NB4 (cell line): ENCODE measurements at regions not wholly inside any gene's neighbourhood (a gene's known extent, or its start where the extent isn't known, plus 50 kb on each side); places are given as distances from the start of the nearest gene placed in this dataset.

Experiments
- DNase-seq: peaks from one replicate; pipeline ENCODE4 v3.0.0; 2010; ENCODE audit warnings: low read depth
- H3K4me3 ChIP-seq: one replicate; pipeline ENCODE4 v1.5.1; 2011; ENCODE audit warnings: mild to moderate bottlenecking, low read depth, low read length, moderate library complexity
- MAX ChIP-seq: IDR thresholded peaks from 2 replicates; pipeline ENCODE4 v1.6.1; 2011; ENCODE audit warnings: low read depth, low read length
- MYC ChIP-seq: IDR thresholded peaks from 2 replicates; pipeline ENCODE4 v1.6.1; 2011; ENCODE audit warnings: low read depth, low read length
- POLR2A ChIP-seq: IDR thresholded peaks from 2 replicates; pipeline ENCODE4 v1.6.1; 2011; ENCODE audit warnings: mild to moderate bottlenecking; ENCODE audit not compliant: insufficient read length; ENCODE audit errors: extremely low read depth
- TF ChIP-seq, protein P1 (sequence below): IDR thresholded peaks from one replicate; pipeline ENCODE4 v1.5.1; 2012; ENCODE audit warnings: low read depth, low read length

DNA sequence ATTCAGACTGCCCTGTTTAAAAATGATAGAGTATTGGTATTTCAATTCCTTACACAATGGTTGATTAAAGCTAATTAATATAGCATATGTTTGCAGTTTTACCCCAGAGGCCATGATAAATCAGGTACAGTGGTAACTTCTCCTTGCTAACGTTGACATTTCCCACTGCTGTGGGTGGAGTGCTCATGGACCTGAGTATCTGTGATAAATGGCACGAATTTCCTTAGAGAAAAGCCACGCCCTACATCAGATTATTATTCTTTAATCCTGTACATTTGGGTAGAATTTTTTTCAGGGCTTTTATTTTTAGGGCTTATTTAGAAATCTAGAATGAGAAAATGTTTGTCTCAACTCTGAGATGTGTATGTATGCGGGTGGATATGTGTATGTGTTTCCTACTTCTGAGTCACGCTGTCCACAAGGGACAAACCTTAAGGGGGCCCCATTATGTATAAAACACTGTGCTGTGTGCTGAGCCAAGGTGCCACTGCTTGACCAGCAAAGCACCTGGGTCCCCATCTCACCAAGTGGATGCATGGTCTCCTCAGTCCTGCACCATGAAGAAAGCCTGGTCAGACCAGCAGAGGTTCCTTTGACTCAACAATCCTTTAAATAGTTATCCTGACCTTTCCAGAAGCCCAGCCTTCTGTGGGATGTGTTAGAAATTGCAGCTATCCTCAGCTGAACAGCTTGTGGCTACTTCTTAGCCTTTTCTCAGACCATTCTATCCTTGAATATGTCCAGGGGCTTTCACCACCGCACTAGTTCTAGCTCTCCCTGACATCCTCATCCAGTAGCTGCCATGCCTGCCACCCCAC, 57.9 kb upstream of the STK38L start:
- TF ChIP-seq POLR2A: no peak
- no peak for TF ChIP-seq MYC
- DNase-seq: no peak
- H3K4me3 ChIP-seq: no peak overlapping the region

GRCh38 chr12:27187697-27188096, 56.4 kb upstream of the STK38L start:
- H3K4me3 ChIP-seq: no peak overlapping the region
- no peak for DNase-seq
- TF ChIP-seq MAX (no peak), MYC (no peak), POLR2A (no peak)
- TF ChIP-seq, protein P1, sequence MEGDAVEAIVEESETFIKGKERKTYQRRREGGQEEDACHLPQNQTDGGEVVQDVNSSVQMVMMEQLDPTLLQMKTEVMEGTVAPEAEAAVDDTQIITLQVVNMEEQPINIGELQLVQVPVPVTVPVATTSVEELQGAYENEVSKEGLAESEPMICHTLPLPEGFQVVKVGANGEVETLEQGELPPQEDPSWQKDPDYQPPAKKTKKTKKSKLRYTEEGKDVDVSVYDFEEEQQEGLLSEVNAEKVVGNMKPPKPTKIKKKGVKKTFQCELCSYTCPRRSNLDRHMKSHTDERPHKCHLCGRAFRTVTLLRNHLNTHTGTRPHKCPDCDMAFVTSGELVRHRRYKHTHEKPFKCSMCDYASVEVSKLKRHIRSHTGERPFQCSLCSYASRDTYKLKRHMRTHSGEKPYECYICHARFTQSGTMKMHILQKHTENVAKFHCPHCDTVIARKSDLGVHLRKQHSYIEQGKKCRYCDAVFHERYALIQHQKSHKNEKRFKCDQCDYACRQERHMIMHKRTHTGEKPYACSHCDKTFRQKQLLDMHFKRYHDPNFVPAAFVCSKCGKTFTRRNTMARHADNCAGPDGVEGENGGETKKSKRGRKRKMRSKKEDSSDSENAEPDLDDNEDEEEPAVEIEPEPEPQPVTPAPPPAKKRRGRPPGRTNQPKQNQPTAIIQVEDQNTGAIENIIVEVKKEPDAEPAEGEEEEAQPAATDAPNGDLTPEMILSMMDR: no peak

DNA sequence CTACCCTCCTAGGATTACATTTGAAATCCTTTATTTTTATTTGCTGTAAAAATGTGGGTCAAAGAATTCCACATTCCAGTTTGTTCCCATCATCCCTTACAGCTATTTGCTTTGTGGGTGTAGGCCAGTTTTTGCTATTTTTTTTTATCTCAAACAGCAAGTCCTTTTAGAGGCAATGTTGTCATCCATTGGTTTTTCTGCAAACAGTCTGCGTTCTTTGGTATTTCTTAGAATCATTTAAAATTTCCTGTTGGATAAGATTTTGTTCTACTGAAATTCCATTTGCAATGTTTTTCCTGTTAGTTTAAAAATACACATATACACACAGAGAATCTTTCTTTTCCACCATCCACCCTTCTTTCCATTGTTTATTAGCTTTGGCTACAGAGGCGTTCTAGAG, 53.3 kb upstream of the STK38L start:
- no peak for DNase-seq
- TF ChIP-seq POLR2A (no peak), MYC (no peak), MAX (no peak)
- TF ChIP-seq, protein P1: no peak
- no peak overlapping the region for H3K4me3 ChIP-seq

DNA sequence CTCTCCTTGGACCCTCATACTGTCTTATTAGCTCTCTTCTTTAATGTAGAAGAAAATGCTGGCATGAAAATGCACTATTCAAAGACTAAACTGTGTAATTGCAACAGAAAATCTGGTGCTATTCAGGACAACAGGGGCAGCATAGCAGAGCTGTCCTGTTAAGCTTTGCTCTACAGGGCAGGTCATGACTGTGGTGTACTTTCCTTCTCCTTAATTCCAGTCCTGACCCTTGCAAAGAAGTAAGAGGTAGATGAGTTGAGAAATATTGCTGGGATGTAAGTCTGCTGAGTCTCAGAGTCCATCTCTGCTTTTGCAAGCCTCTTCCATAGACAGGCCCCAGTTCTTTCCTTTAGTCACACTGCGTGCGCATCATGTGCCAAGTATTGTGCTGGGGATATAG, 52.6 kb upstream of the STK38L start:
- DNase-seq: no peak
- no peak overlapping the region for H3K4me3 ChIP-seq
- TF ChIP-seq, protein P1: no peak
- TF ChIP-seq POLR2A (no peak), MAX (no peak), MYC (no peak)

- no peak for DNase-seq
- TF ChIP-seq POLR2A: no peak
- no peak for TF ChIP-seq MYC
- no peak for TF ChIP-seq MAX
- TF ChIP-seq, protein P1: no peak
- no peak overlapping the region for H3K4me3 ChIP-seq
These were observed 51.8 kb upstream of the STK38L start for GRCh38 chr12:27192118-27192802.

- no peak overlapping the region for H3K4me3 ChIP-seq
- TF ChIP-seq POLR2A (no peak), MYC (no peak), MAX (no peak)
- TF ChIP-seq, protein P1: no peak
- DNase-seq: peak; percentile 32
These were observed 51.0 kb upstream of the STK38L start for GRCh38 chr12:27193106-27193505.
